NCI-H187 (cell line): ENCODE measurements at regions not wholly inside any gene's neighbourhood (a gene's known extent, or its start where the extent isn't known, plus 50 kb on each side); places are given as distances from the start of the nearest gene placed in this dataset.

Experiments used
- DNase-seq, 2 experiments: peaks; one replicate each; lab custom pipeline; 2025; lab: John Stamatoyannopoulos, UW

GRCh38 chr13:34416971-34417380, 525.1 kb upstream of the NBEA start:
- no peak for DNase-seq

- no peak for DNase-seq
Measured at GRCh38 chr13:34417896-34418295, 524.2 kb upstream of the NBEA start.

GRCh38 chr13:34419025-34419424, 523.0 kb upstream of the NBEA start:
- peak; percentile 45 to 59 for DNase-seq

- DNase-seq, result no peak
Measured at GRCh38 chr13:34419755-34420154, 522.3 kb upstream of the NBEA start.

- no peak for DNase-seq
Measured at GRCh38 chr13:34420702-34421346, 521.2 kb upstream of the NBEA start.

- no peak for DNase-seq
Measured at GRCh38 chr13:34421347-34421719, 520.7 kb upstream of the NBEA start.

GRCh38 chr13:34421858-34422475, 520.1 kb upstream of the NBEA start:
- no peak for DNase-seq

- no peak for DNase-seq
Measured at GRCh38 chr13:34422956-34423355, 519.1 kb upstream of the NBEA start.

GRCh38 chr13:34425327-34425949, 516.6 kb upstream of the NBEA start:
- no peak for DNase-seq

GRCh38 chr13:34428911-34429310, 513.2 kb upstream of the NBEA start:
- no peak for DNase-seq

- no peak for DNase-seq
Measured at GRCh38 chr13:34430294-34430693, 511.8 kb upstream of the NBEA start.

GRCh38 chr13:34431827-34432581, 510.1 kb upstream of the NBEA start:
- DNase-seq, result no peak

- DNase-seq, result no peak
Measured at GRCh38 chr13:34435338-34435737, 506.7 kb upstream of the NBEA start.

- DNase-seq, result no peak
Measured at GRCh38 chr13:34437873-34438272, 504.2 kb upstream of the NBEA start.

GRCh38 chr13:34452831-34453230, 489.2 kb upstream of the NBEA start:
- no peak for DNase-seq

GRCh38 chr13:34458756-34459715, 483.0 kb upstream of the NBEA start:
- peak in 1 of 2 experiments; percentile 33 for DNase-seq

GRCh38 chr13:34459856-34460255, 482.2 kb upstream of the NBEA start:
- DNase-seq, result no peak

GRCh38 chr13:34462843-34463242, 479.2 kb upstream of the NBEA start:
- no peak for DNase-seq

- no peak for DNase-seq
Measured at GRCh38 chr13:34464011-34464410, 478.1 kb upstream of the NBEA start.

- no peak for DNase-seq
Measured at GRCh38 chr13:34465423-34465922, 476.6 kb upstream of the NBEA start.

GRCh38 chr13:34466301-34466700, 475.8 kb upstream of the NBEA start:
- DNase-seq, result no peak
